H9 (cell line): ENCODE measurements at regions not wholly inside any gene's neighbourhood (a gene's known extent, or its start where the extent isn't known, plus 50 kb on each side); places are given as distances from the start of the nearest gene placed in this dataset.
A peak's percentile ranks its signal among the peaks of the same experiment; 100 is the strongest.

Experiments used
- DNase-seq: peaks from one replicate; pipeline ENCODE4 v3.0.0-alpha.2; 2017
- H2AFZ ChIP-seq: one replicate; pipeline ENCODE4 v1.6.1; 2013; ENCODE audit warnings: mild to moderate bottlenecking, low read length, control low read depth, moderate library complexity
- H2AK5ac ChIP-seq: 2 replicates; pipeline ENCODE4 v1.6.1; 2013; ENCODE audit warnings: low read length, control low read depth, mixed read lengths; ENCODE audit not compliant: insufficient read length
- H2BK120ac ChIP-seq: one replicate; pipeline ENCODE4 v1.6.1; 2013; ENCODE audit warnings: low read depth, mild to moderate bottlenecking, low read length, control low read depth, inconsistent platforms; ENCODE audit not compliant: poor library complexity, severe bottlenecking
- H2BK12ac ChIP-seq: 2 replicates; pipeline ENCODE4 v1.6.1; 2013; ENCODE audit warnings: low read length, control low read depth, mixed read lengths, low read depth; ENCODE audit not compliant: insufficient read length
- H2BK15ac ChIP-seq: 2 replicates; pipeline ENCODE4 v1.6.1; 2013; ENCODE audit warnings: low read depth, low read length, control low read depth
- H2BK20ac ChIP-seq: one replicate; pipeline ENCODE4 v1.6.1; 2013; ENCODE audit warnings: low read depth, mild to moderate bottlenecking, low read length, control low read depth, inconsistent platforms; ENCODE audit not compliant: poor library complexity, severe bottlenecking
- H2BK5ac ChIP-seq: 2 replicates; pipeline ENCODE4 v1.6.1; 2013; ENCODE audit warnings: low read length, control low read depth, mixed read lengths; ENCODE audit not compliant: insufficient read length
- H3K14ac ChIP-seq: 2 replicates; pipeline ENCODE4 v1.6.1; 2013; ENCODE audit warnings: low read length, control low read depth; ENCODE audit not compliant: insufficient read depth
- H3K18ac ChIP-seq: 2 replicates; pipeline ENCODE4 v1.6.1; 2013; ENCODE audit warnings: low read depth, mild to moderate bottlenecking, mixed read lengths, low read length, control low read depth; ENCODE audit not compliant: insufficient read length
- H3K23ac ChIP-seq: 2 replicates; pipeline ENCODE4 v1.6.1; 2013; ENCODE audit warnings: low read length, control low read depth, mixed read lengths, low read depth; ENCODE audit not compliant: insufficient read length
- H3K23me2 ChIP-seq: 2 replicates; pipeline ENCODE4 v1.6.1; 2013; ENCODE audit warnings: low read depth, mild to moderate bottlenecking, mixed read lengths, low read length, control low read depth; ENCODE audit not compliant: insufficient read length, poor library complexity, severe bottlenecking
- H3K27ac ChIP-seq: 2 replicates; pipeline ENCODE4 v1.5.1; 2013; ENCODE audit warnings: low read length, control low read depth, mixed read lengths, low read depth; ENCODE audit not compliant: insufficient read length
- H3K27me3 ChIP-seq: 2 replicates; pipeline ENCODE4 v1.6.1; 2013; ENCODE audit warnings: low read length, control low read depth, inconsistent platforms; ENCODE audit not compliant: insufficient read depth
- H3K4ac ChIP-seq: 2 replicates; pipeline ENCODE4 v1.6.1; 2013; ENCODE audit warnings: low read depth, mild to moderate bottlenecking, control low read depth, inconsistent platforms, low read length, moderate library complexity
- H3K4me1 ChIP-seq: 2 replicates; pipeline ENCODE4 v1.6.1; 2013; ENCODE audit warnings: low read length, control low read depth, inconsistent platforms; ENCODE audit not compliant: insufficient read depth
- H3K4me2 ChIP-seq: 2 replicates; pipeline ENCODE4 v1.6.1; 2013; ENCODE audit warnings: low read length, control low read depth, mixed read lengths; ENCODE audit not compliant: insufficient read length, insufficient read depth
- H3K56ac ChIP-seq: 2 replicates; pipeline ENCODE4 v1.6.1; 2013; ENCODE audit warnings: low read depth, mild to moderate bottlenecking, mixed read lengths, low read length, control low read depth; ENCODE audit not compliant: insufficient read length
- H3K79me1 ChIP-seq: 2 replicates; pipeline ENCODE4 v1.6.1; 2013; ENCODE audit warnings: low read depth, mild to moderate bottlenecking, moderate library complexity, low read length, control low read depth, inconsistent platforms; ENCODE audit not compliant: insufficient read depth, poor library complexity, severe bottlenecking
- H3K79me2 ChIP-seq: 2 replicates; pipeline ENCODE4 v1.6.1; 2013; ENCODE audit warnings: low read length, control low read depth, inconsistent platforms; ENCODE audit not compliant: insufficient read depth
- H3K9ac ChIP-seq: 2 replicates; pipeline ENCODE4 v1.6.1; 2013; ENCODE audit warnings: low read length, control low read depth, mixed read lengths; ENCODE audit not compliant: insufficient read length; ENCODE audit errors: extremely low read depth
- H3K9me3 ChIP-seq: one replicate; pipeline ENCODE4 v1.6.1; 2013; ENCODE audit warnings: low read depth, low read length, inconsistent platforms; ENCODE audit not compliant: control insufficient read depth
- H3T11ph ChIP-seq: one replicate; pipeline ENCODE4 v1.6.1; 2013; ENCODE audit warnings: mild to moderate bottlenecking, low read length, control low read depth, inconsistent platforms
- H4K20me1 ChIP-seq: one replicate; pipeline ENCODE4 v1.6.1; 2013; ENCODE audit not compliant: control insufficient read depth, insufficient read length, insufficient read depth
- H4K5ac ChIP-seq: 2 replicates; pipeline ENCODE4 v1.6.1; 2013; ENCODE audit warnings: low read depth, mild to moderate bottlenecking, mixed read lengths, low read length, control low read depth; ENCODE audit not compliant: insufficient read length
- H4K8ac ChIP-seq: replicated peaks from 2 replicates; pipeline ENCODE4 v1.6.1; 2013; ENCODE audit warnings: low read length, control low read depth, mixed read lengths, low read depth; ENCODE audit not compliant: insufficient read length
- H4K91ac ChIP-seq: 2 replicates; pipeline ENCODE4 v1.6.1; 2013; ENCODE audit warnings: low read depth, mild to moderate bottlenecking, moderate library complexity, mixed read lengths, low read length, control low read depth; ENCODE audit not compliant: insufficient read length
- H3K27ac Mint-ChIP-seq, 3 experiments: 2 replicates in 2 of 3; 3 replicates in 1 of 3; pipeline ENCODE4 v1.8.0; 2020 to 2021; ENCODE audit warnings: mixed read lengths in 3 of 3, mild to moderate bottlenecking in 1 of 3, moderate library complexity in 1 of 3
- H3K27me3 Mint-ChIP-seq: 2 replicates; pipeline ENCODE4 v1.8.0; 2021; ENCODE audit warnings: low read depth, mild to moderate bottlenecking, moderate library complexity, mixed read lengths
- H3K36me3 Mint-ChIP-seq, 3 experiments: 2 replicates in 2 of 3; 3 replicates in 1 of 3; pipeline ENCODE4 v1.8.0; 2020 to 2021; ENCODE audit warnings: low read depth in 3 of 3, mixed read lengths in 3 of 3; ENCODE audit not compliant: insufficient read depth in 1 of 3
- H3K4me1 Mint-ChIP-seq, 2 experiments: 2 replicates each; pipeline ENCODE4 v1.8.0; 2020; ENCODE audit warnings: mixed read lengths in 2 of 2
- H3K4me3 Mint-ChIP-seq, 2 experiments: 2 replicates in 1 of 2; 3 replicates in 1 of 2; pipeline ENCODE4 v1.8.0; 2020 to 2021; ENCODE audit warnings: mild to moderate bottlenecking in 2 of 2, mixed read lengths in 2 of 2, moderate library complexity in 1 of 2
- H3K9me3 Mint-ChIP-seq, 2 experiments: 2 replicates in 1 of 2; 3 replicates in 1 of 2; pipeline ENCODE4 v1.8.0; 2020; ENCODE audit warnings: mild to moderate bottlenecking in 2 of 2, mixed read lengths in 2 of 2, moderate library complexity in 1 of 2
- WGBS: extraction: QIAGEN DNeasy Blood & Tissue Kit; methylation state at CpG from one replicate; pipeline ENCODE4 v1.1.7; 2013; ENCODE audit warnings: missing lambda C conversion rate, low lambda C conversion rate, mixed read lengths; ENCODE audit not compliant: insufficient read length; ENCODE audit errors: extremely low coverage; 5-methylcytosine and 5-hydroxymethylcytosine counted together
- TF ChIP-seq, protein P1 (sequence below): fragments of 200-600 bp; sonication (generic); conservative IDR thresholded peaks from 3 replicates; pipeline ENCODE4 v1.8.0; 2021; ENCODE audit warnings: antibody characterized with exemption, mild to moderate bottlenecking

DNA sequence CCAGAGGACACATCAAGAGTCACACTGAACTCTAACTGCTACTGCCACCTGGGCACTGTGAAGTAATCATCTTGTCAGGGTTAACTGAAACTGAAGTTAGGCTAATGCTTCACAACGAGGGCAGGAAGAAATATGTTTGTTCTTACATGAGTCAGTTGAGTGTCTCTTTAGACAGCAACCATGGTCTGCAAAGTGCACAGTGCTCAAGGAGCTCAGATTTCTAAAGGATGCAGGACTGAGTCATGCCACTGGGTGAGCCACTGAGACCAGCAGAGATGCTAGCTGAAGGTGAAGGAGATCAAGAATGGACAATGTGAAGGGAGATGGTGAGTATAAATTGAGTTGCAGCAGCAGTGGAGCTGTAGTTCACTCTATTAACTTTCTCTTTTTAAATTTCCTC lies 76.0 kb upstream of the CTTNBP2 start:
- Histone ChIP-seq H3K18ac (no peak overlapping the region), H2AK5ac (no peak overlapping the region), H3K56ac (no peak overlapping the region), H3K4ac (no peak overlapping the region), H2BK5ac (no peak overlapping the region), H3K23ac (no peak overlapping the region), H3K14ac (no peak overlapping the region), H3K4me1 (no peaks in the 10 kb centered on the region), H3K79me1 (no peaks in the 10 kb centered on the region), H4K5ac (no peak overlapping the region), H3K9me3 (no peaks in the 10 kb centered on the region), H2BK12ac (no peak overlapping the region), H3K27ac (no peak overlapping the region), H4K20me1 (no peaks in the 10 kb centered on the region), H4K91ac (no peak overlapping the region), H2BK120ac (no peak overlapping the region), H2BK20ac (no peak overlapping the region), H3T11ph (no peak overlapping the region), H3K4me2 (no peak overlapping the region), H4K8ac (no peak overlapping the region), H2AFZ (no peak overlapping the region), H3K9ac (no peak overlapping the region), H3K23me2 (no peaks in the 10 kb centered on the region), H3K79me2 (no peaks in the 10 kb centered on the region), H2BK15ac (no peak overlapping the region), H3K27me3 (no peaks in the 10 kb centered on the region)
- Mint-ChIP-seq H3K27ac (no peak overlapping the region; a peak in 1 of 7 replicates), H3K4me3 (no peak overlapping the region), H3K4me1 (peaks cover 4 to 8% of the 10 kb centered on the region in 2 experiments), H3K9me3 (no peaks in the 10 kb centered on the region), H3K36me3 (no peaks in the 10 kb centered on the region), H3K27me3 (no peaks in the 10 kb centered on the region)
- DNase-seq, result no peak
- WGBS, result no CpG with 5 or more reads among the region's 1 CpG
- TF ChIP-seq, protein P1, sequence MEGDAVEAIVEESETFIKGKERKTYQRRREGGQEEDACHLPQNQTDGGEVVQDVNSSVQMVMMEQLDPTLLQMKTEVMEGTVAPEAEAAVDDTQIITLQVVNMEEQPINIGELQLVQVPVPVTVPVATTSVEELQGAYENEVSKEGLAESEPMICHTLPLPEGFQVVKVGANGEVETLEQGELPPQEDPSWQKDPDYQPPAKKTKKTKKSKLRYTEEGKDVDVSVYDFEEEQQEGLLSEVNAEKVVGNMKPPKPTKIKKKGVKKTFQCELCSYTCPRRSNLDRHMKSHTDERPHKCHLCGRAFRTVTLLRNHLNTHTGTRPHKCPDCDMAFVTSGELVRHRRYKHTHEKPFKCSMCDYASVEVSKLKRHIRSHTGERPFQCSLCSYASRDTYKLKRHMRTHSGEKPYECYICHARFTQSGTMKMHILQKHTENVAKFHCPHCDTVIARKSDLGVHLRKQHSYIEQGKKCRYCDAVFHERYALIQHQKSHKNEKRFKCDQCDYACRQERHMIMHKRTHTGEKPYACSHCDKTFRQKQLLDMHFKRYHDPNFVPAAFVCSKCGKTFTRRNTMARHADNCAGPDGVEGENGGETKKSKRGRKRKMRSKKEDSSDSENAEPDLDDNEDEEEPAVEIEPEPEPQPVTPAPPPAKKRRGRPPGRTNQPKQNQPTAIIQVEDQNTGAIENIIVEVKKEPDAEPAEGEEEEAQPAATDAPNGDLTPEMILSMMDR, result 0 out of 3 replicates have a peak, but pooled peaks have one; percentile 18
